K562 (cell line): ENCODE measurements at regions not wholly inside any gene's neighbourhood (a gene's known extent, or its start where the extent isn't known, plus 50 kb on each side); places are given as distances from the start of the nearest gene placed in this dataset.

Experiments
- ATAC-seq: fragments of 200-7000 bp; cut with Tn5 transposase; 3 replicates; pipeline ENCODE4 v1.9.1; 2020; ENCODE audit warnings: moderate library complexity
- BruUV-seq: library from RNA; stranded (reverse); fragments of 400-500 nt; replicated peaks from 2 replicates; lab custom pipeline; 2021; lab: Mats Ljungman, UMichigan
- CTCF ChIA-PET: fragments of 300-600 bp; formaldehyde crosslinking; extraction: SDS; loops from one replicate; lab custom pipeline; 2021; ENCODE audit warnings: low intra/inter-chr PET ratio; lab: Yijun Ruan, JAX
- POLR2A ChIA-PET: fragments of 300-600, 350-650 bp; sonication (Branson Sonifier 250); formaldehyde crosslinking; extraction: SDS; loops from one replicate; lab custom pipeline; 2021; ENCODE audit warnings: antibody characterized with exemption, inconsistent platforms; lab: Yijun Ruan, JAX
- DNase-seq, 4 experiments: peaks; one replicate each; pipeline versions ENCODE4 v3.0.0 to v3.0.0-alpha.2; 2011 to 2018; ENCODE audit warnings: low spot score in 3 of 4, mixed read lengths in 3 of 4; ENCODE audit errors: extremely low read depth in 1 of 4
- FAIRE-seq: peaks from 2 replicates; lab custom pipeline; 2011; peaks lifted over from hg19 to GRCh38; lab: Jason Lieb, UNC
- H2AFZ ChIP-seq: 2 replicates; pipeline ENCODE4 v1.6.0; 2011; ENCODE audit warnings: low read depth, low read length, control low read depth, inconsistent platforms
- H3K27ac ChIP-seq: fragments of 200-600 bp; 3 replicates; pipeline ENCODE4 v1.8.0; 2011; ENCODE audit warnings: low read depth, mild to moderate bottlenecking, control low read depth, inconsistent platforms, low read length, moderate library complexity, mixed read lengths; ENCODE audit errors: extremely low read depth
- H3K27me3 ChIP-seq, 2 experiments: fragments of 300-600 bp in 1 of 2; 2 replicates in 1 of 2; 3 replicates in 1 of 2; pipeline versions ENCODE4 v1.6.0 to v1.8.0; 2011; ENCODE audit warnings: inconsistent platforms in 2 of 2, low read length in 2 of 2, mild to moderate bottlenecking in 1 of 2, mixed read lengths in 1 of 2, moderate library complexity in 1 of 2; ENCODE audit not compliant: control insufficient read depth in 2 of 2, insufficient read depth in 2 of 2
- H3K36me3 ChIP-seq: fragments of 300-600 bp; 3 replicates; pipeline ENCODE4 v1.8.0; 2011; ENCODE audit warnings: mild to moderate bottlenecking, low read length, inconsistent platforms; ENCODE audit not compliant: control insufficient read depth, insufficient read depth
- H3K4me1 ChIP-seq, 2 experiments: fragments of 200-600 bp in 1 of 2; replicated peaks in 1 of 2; 2 replicates in 1 of 2; 3 replicates in 1 of 2; pipeline versions ENCODE4 v1.5.1 to v1.8.0; 2011; ENCODE audit warnings: inconsistent platforms in 2 of 2, low read length in 2 of 2, mild to moderate bottlenecking in 1 of 2, mixed read lengths in 1 of 2, moderate library complexity in 1 of 2; ENCODE audit not compliant: control insufficient read depth in 2 of 2, insufficient read depth in 2 of 2
- H3K4me2 ChIP-seq: 2 replicates; pipeline ENCODE4 v1.6.1; 2011; ENCODE audit warnings: low read length, control low read depth, inconsistent platforms, mixed read lengths; ENCODE audit not compliant: insufficient read depth
- H3K4me3 ChIP-seq: fragments of 200-600 bp; sonication (generic), shearing (Covaris generic); 2 replicates; pipeline ENCODE4 v1.5.1; 2016; ENCODE audit warnings: control low read depth, inconsistent platforms
- H3K79me2 ChIP-seq: fragments of 200-600 bp; 3 replicates; pipeline ENCODE4 v1.8.0; 2011; ENCODE audit warnings: low read length, inconsistent platforms; ENCODE audit not compliant: control insufficient read depth, insufficient read depth
- H3K9ac ChIP-seq, 2 experiments: 2 replicates each; pipeline versions ENCODE4 v1.6.0 to v1.6.1; 2011; ENCODE audit warnings: low read depth in 2 of 2, low read length in 2 of 2, control low read depth in 1 of 2, inconsistent platforms in 1 of 2, mild to moderate bottlenecking in 1 of 2, mixed read lengths in 1 of 2; ENCODE audit not compliant: insufficient read depth in 1 of 2
- H3K9me1 ChIP-seq: one replicate; pipeline ENCODE4 v1.6.0; 2011; ENCODE audit warnings: inconsistent platforms, mild to moderate bottlenecking, low read length, moderate library complexity; ENCODE audit not compliant: control insufficient read depth, insufficient read depth
- H3K9me3 ChIP-seq: replicated peaks from 2 replicates; pipeline ENCODE4 v1.5.1; 2011; ENCODE audit warnings: low read depth, low read length, inconsistent platforms; ENCODE audit not compliant: control insufficient read depth, insufficient read depth
- H4K20me1 ChIP-seq: replicated peaks from 2 replicates; pipeline ENCODE4 v1.6.1; 2011; ENCODE audit warnings: low read length, inconsistent platforms, mixed read lengths; ENCODE audit not compliant: control insufficient read depth, insufficient read depth
- PHF20 ChIP-seq: fragments of 450-650 bp; IDR thresholded peaks from 2 replicates; pipeline ENCODE4 v1.6.1; 2018; ENCODE audit not compliant: partially characterized antibody
- POLR2G ChIP-seq: fragments of 200-400 bp; formaldehyde crosslinking; IDR thresholded peaks from 2 replicates; pipeline ENCODE4 v1.6.1; 2017; ENCODE audit warnings: low read depth, mild to moderate bottlenecking, antibody characterized with exemption, low read length, moderate library complexity
- SREBF2 ChIP-seq: sonication (generic); formaldehyde crosslinking; IDR thresholded peaks from 2 replicates; pipeline ENCODE4 v1.4.0; 2020; ENCODE audit warnings: mild to moderate bottlenecking, missing genetic modification reagents
- WHSC1 ChIP-seq: IDR thresholded peaks from one replicate; pipeline ENCODE4 v1.6.1; 2012; ENCODE audit warnings: low read length, control low read depth, inconsistent platforms
- ZBTB5 ChIP-seq: fragments of 450-650 bp; IDR thresholded peaks from 2 replicates; pipeline ENCODE4 v1.6.1; 2017; ENCODE audit warnings: antibody characterized with exemption
- ZNF140 ChIP-seq: fragments of 250-450 bp; sonication (Bioruptor Pico); IDR thresholded peaks from 2 replicates; pipeline ENCODE4 v1.8.0; 2021; ENCODE audit warnings: moderate library complexity, mild to moderate bottlenecking, inconsistent platforms
- ZNF197 ChIP-seq: fragments of 200-800 bp; sonication (Bioruptor generic); IDR thresholded peaks from 2 replicates; pipeline ENCODE4 v1.6.1; 2016; ENCODE audit warnings: low read depth, missing genetic modification characterization, missing compliant biosample characterization
- WGBS: fragments of 100-300 bp; shearing (Covaris generic); methylation state at CpG from one replicate; pipeline ENCODE4 v1.1.6; 2016; ENCODE audit warnings: low coverage, mixed read lengths; ENCODE audit not compliant: insufficient coverage; ENCODE audit errors: missing lambda C conversion rate; 5-methylcytosine and 5-hydroxymethylcytosine counted together
- in situ Hi-C: fragments of 300-500 bp; cut with MboI; formaldehyde crosslinking; loops from 4 replicates; pipeline ENCODE4 v1.15.0; 2018; ENCODE audit warnings: inconsistent platforms, mixed read lengths
- intact Hi-C: fragments of 100-400 bp; cut with micrococcal nuclease; formaldehyde crosslinking; loops from 2 replicates; pipeline ENCODE4 v1.14.2; 2022
- TF ChIP-seq, protein P1 (sequence below): IDR thresholded peaks from 2 replicates; pipeline ENCODE4 v1.6.1; 2016; ENCODE audit warnings: missing genetic modification characterization, missing compliant biosample characterization
- TF ChIP-seq, protein P2 (sequence below): fragments of 450-650 bp; IDR thresholded peaks from 2 replicates; pipeline ENCODE4 v1.6.1; 2016; ENCODE audit warnings: low read depth, mild to moderate bottlenecking, moderate library complexity
- TF ChIP-seq, protein P3 (sequence below): fragments of 250-450 bp; sonication (Bioruptor Pico); IDR thresholded peaks from 2 replicates; pipeline ENCODE4 v1.6.1; 2021; ENCODE audit warnings: mild to moderate bottlenecking
- TF ChIP-seq, protein P4 (sequence below): sonication (generic); formaldehyde crosslinking; IDR thresholded peaks from 2 replicates; pipeline ENCODE4 v1.8.1; 2023; ENCODE audit warnings: mild to moderate bottlenecking, missing genetic modification reagents

DNA sequence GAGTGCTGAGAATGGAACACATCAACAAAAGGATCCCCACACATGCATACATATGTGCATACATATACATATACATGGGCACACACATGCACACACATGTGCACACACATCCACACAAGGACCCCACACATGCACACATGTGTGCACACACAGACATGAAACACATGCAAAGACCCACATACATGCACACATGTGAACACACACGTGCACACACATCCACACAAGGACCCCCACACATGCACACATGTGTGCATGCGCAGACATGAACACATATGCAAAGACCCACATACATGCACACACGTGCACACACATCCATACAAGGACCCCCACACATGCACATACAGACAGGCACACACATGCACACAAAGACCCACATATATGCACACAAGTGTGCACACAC, 104.4 kb upstream of the ADARB2 start:
- WGBS, result 0% methylated on average over 3 of the region's 3 CpGs
- no peaks in the 10 kb centered on the region for H3K4me1 ChIP-seq
- CTCF ChIA-PET, result no interaction called here

More for the DNA sequence above, 104.4 kb upstream of the ADARB2 start:
- FAIRE-seq, result no peak
- no peak overlapping the region for H3K4me3 ChIP-seq
- H4K20me1 ChIP-seq, result no peaks in the 10 kb centered on the region
- H2AFZ ChIP-seq, result no peak overlapping the region
- intact Hi-C loops, result no loop called here
- H3K79me2 ChIP-seq, result no peaks in the 10 kb centered on the region
- H3K9me1 ChIP-seq, result no peaks in the 10 kb centered on the region
- TF ChIP-seq ZNF197 (CRISPR knock-in tag), result no peak
- no peak for TF ChIP-seq ZNF140 (CRISPR knock-in tag)
- no peak for TF ChIP-seq WHSC1
- TF ChIP-seq, protein P1, sequence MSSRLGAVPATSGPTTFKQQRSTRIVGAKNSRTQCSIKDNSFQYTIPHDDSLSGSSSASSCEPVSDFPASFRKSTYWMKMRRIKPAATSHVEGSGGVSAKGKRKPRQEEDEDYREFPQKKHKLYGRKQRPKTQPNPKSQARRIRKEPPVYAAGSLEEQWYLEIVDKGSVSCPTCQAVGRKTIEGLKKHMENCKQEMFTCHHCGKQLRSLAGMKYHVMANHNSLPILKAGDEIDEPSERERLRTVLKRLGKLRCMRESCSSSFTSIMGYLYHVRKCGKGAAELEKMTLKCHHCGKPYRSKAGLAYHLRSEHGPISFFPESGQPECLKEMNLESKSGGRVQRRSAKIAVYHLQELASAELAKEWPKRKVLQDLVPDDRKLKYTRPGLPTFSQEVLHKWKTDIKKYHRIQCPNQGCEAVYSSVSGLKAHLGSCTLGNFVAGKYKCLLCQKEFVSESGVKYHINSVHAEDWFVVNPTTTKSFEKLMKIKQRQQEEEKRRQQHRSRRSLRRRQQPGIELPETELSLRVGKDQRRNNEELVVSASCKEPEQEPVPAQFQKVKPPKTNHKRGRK (tag), result no peak
- TF ChIP-seq, protein P2, sequence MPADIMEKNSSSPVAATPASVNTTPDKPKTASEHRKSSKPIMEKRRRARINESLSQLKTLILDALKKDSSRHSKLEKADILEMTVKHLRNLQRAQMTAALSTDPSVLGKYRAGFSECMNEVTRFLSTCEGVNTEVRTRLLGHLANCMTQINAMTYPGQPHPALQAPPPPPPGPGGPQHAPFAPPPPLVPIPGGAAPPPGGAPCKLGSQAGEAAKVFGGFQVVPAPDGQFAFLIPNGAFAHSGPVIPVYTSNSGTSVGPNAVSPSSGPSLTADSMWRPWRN, result no peak
- TF ChIP-seq, protein P3, sequence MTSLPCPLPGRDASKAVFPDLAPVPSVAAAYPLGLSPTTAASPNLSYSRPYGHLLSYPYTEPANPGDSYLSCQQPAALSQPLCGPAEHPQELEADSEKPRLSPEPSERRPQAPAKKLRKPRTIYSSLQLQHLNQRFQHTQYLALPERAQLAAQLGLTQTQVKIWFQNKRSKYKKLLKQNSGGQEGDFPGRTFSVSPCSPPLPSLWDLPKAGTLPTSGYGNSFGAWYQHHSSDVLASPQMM, result no peak
- no peak for TF ChIP-seq POLR2G
- TF ChIP-seq PHF20, result no peak
- TF ChIP-seq, protein P4, sequence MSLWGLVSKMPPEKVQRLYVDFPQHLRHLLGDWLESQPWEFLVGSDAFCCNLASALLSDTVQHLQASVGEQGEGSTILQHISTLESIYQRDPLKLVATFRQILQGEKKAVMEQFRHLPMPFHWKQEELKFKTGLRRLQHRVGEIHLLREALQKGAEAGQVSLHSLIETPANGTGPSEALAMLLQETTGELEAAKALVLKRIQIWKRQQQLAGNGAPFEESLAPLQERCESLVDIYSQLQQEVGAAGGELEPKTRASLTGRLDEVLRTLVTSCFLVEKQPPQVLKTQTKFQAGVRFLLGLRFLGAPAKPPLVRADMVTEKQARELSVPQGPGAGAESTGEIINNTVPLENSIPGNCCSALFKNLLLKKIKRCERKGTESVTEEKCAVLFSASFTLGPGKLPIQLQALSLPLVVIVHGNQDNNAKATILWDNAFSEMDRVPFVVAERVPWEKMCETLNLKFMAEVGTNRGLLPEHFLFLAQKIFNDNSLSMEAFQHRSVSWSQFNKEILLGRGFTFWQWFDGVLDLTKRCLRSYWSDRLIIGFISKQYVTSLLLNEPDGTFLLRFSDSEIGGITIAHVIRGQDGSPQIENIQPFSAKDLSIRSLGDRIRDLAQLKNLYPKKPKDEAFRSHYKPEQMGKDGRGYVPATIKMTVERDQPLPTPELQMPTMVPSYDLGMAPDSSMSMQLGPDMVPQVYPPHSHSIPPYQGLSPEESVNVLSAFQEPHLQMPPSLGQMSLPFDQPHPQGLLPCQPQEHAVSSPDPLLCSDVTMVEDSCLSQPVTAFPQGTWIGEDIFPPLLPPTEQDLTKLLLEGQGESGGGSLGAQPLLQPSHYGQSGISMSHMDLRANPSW, result no peak
- TF ChIP-seq SREBF2, result no peak
- no peak for TF ChIP-seq ZBTB5
- no TSS peak for BruUV-seq
- ATAC-seq, result no peak
- H3K27me3 ChIP-seq, result peaks cover 0 to 6% of the 10 kb centered on the region in 2 experiments; a peak in 1 of 5 replicates
- H3K9ac ChIP-seq, result no peak overlapping the region
- in situ Hi-C loops, result no loop called here
- H3K4me2 ChIP-seq, result no peak overlapping the region
- H3K9me3 ChIP-seq, result no peaks in the 10 kb centered on the region
- no peaks in the 10 kb centered on the region for H3K36me3 ChIP-seq
- no peak for DNase-seq
- no peak overlapping the region for H3K27ac ChIP-seq
- POLR2A ChIA-PET, result no interaction called here
